ENCODE measurements at regions not wholly inside any gene's neighbourhood (a gene's known extent, or its start where the extent isn't known, plus 50 kb on each side); places are given as distances from the start of the nearest gene placed in this dataset.

DNA sequence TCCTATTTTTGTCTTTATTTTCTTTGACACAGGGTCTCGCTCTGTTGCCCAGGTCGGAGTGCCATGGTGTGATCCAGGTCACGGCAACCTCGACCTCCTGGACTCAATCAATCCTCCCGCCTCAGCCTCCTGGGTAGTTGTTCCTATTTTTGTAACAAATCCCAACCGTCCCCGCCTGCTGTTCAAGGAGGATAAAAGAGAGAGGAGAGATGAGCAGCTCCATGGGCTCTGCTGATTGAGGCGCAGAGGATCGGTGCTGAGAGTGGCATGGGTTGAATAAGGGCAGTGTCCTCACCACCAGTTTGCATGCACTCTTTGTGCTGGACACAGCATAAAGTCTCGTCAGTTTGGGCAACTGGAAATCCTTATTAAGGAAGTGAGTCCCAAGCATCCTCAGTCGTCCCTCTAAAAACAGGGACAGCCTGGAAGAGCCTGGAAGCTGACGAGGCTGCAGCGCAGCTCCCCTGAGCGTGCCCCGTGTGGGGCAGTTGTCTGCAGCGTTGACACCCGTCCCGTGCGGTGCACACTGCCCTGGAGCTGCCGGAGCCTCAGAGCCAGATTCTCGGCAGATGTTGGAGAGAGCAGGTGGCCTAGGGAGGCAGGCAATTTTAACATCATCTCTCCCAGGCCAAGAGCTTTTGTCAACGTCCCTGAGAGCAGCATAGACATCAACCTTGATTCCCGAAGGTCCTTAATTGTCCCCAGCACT is 404.2 kb upstream of the RNF32 start:
- TF ChIP-seq, protein P1, sequence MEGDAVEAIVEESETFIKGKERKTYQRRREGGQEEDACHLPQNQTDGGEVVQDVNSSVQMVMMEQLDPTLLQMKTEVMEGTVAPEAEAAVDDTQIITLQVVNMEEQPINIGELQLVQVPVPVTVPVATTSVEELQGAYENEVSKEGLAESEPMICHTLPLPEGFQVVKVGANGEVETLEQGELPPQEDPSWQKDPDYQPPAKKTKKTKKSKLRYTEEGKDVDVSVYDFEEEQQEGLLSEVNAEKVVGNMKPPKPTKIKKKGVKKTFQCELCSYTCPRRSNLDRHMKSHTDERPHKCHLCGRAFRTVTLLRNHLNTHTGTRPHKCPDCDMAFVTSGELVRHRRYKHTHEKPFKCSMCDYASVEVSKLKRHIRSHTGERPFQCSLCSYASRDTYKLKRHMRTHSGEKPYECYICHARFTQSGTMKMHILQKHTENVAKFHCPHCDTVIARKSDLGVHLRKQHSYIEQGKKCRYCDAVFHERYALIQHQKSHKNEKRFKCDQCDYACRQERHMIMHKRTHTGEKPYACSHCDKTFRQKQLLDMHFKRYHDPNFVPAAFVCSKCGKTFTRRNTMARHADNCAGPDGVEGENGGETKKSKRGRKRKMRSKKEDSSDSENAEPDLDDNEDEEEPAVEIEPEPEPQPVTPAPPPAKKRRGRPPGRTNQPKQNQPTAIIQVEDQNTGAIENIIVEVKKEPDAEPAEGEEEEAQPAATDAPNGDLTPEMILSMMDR (IDR thresholded peaks at IDR 0.05): no peak
- TF ChIP-seq POLR2A (IDR thresholded peaks at IDR 0.05): no peak
- H3K27me3 ChIP-seq: no peaks in the 10 kb centered on the region
- WGBS, 2 donors: 67 to 80% methylated on average over 10 to 12 of the region's 23 CpGs

GRCh38 chr7:156234666-156235494 is 405.7 kb upstream of the RNF32 start:
- 45 to 86% methylated on average over 2 to 10 of the region's 10 CpGs for WGBS, 2 donors
- DNase-seq: no peak
- intact Hi-C loops (cut with DNase I): no loop called here
- H3K4me3 ChIP-seq: no peak overlapping the region
- no peaks in the 10 kb centered on the region for H3K36me3 ChIP-seq
- TF ChIP-seq POLR2A (IDR thresholded peaks at IDR 0.05): no peak
- TF ChIP-seq, protein P1 (IDR thresholded peaks at IDR 0.05): no peak
- H3K4me1 ChIP-seq: no peaks in the 10 kb centered on the region
- no peaks in the 10 kb centered on the region for H3K27me3 ChIP-seq
- H3K9me3 ChIP-seq: no peaks in the 10 kb centered on the region
- H3K27ac ChIP-seq: no peak overlapping the region

More for the DNA sequence above, 404.2 kb upstream of the RNF32 start:
- intact Hi-C loops (cut with DNase I): no loop called here
- H3K36me3 ChIP-seq: no peaks in the 10 kb centered on the region
- no peak overlapping the region for H3K4me3 ChIP-seq
- H3K9me3 ChIP-seq: no peaks in the 10 kb centered on the region
- H3K27ac ChIP-seq: no peak overlapping the region
- DNase-seq: no peak
- no peaks in the 10 kb centered on the region for H3K4me1 ChIP-seq

DNA sequence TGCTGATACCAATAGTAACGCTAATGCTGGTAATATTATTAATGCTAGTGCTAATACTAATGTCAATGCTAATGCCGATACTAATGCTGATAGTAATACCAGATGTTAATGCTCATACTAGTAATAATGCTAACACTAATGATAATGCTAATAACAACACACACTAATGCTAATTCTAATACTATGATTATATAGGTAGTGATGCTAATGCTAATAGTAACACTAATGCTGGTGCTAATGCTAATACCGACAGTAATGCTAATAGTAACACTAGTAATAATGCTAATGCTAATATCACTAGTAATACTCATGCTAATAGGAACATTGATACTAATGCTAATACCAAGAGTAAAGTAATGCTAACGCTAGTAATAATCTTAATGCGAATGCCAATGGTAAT is 406.4 kb upstream of the RNF32 start:
- Histone ChIP-seq H3K36me3 (no peaks in the 10 kb centered on the region), H3K4me1 (no peaks in the 10 kb centered on the region), H3K27me3 (no peaks in the 10 kb centered on the region), H3K4me3 (no peak overlapping the region), H3K9me3 (no peaks in the 10 kb centered on the region), H3K27ac (no peak overlapping the region)
- intact Hi-C loops (cut with DNase I): no loop called here
- WGBS, 2 donors: 89 to 95% methylated on average over 5 of the region's 5 CpGs
- TF ChIP-seq POLR2A (IDR thresholded peaks at IDR 0.05): no peak
- TF ChIP-seq, protein P1 (IDR thresholded peaks at IDR 0.05): no peak
- no peak for DNase-seq

- H3K4me3 ChIP-seq: no peak overlapping the region
- H3K27me3 ChIP-seq: no peaks in the 10 kb centered on the region
- TF ChIP-seq, protein P1 (IDR thresholded peaks at IDR 0.05): no peak
- TF ChIP-seq POLR2A (IDR thresholded peaks at IDR 0.05): no peak
- no peaks in the 10 kb centered on the region for H3K4me1 ChIP-seq
- H3K27ac ChIP-seq: no peak overlapping the region
- no peaks in the 10 kb centered on the region for H3K9me3 ChIP-seq
- DNase-seq: no peak
- no peaks in the 10 kb centered on the region for H3K36me3 ChIP-seq
- intact Hi-C loops (cut with DNase I): no loop called here
- 83 to 85% methylated on average over 10 to 25 of the region's 37 CpGs for WGBS, 2 donors
Measured at GRCh38 chr7:156232931-156233705, 407.5 kb upstream of the RNF32 start.

Data from esophagus squamous epithelium (tissue), 5 donors.